Lower leg skin (tissue), 3 donors: ENCODE measurements at regions not wholly inside any gene's neighbourhood (a gene's known extent, or its start where the extent isn't known, plus 50 kb on each side); places are given as distances from the start of the nearest gene placed in this dataset.

Experiments
- POLR2A ChIP-seq, 2 donors: fragments of 450-650 bp; IDR thresholded peaks; one replicate each; pipeline ENCODE4 v1.6.1; 2016 to 2017; ENCODE audit warnings: antibody characterized with exemption in 2 of 2, mild to moderate bottlenecking in 1 of 2, moderate library complexity in 1 of 2
- TF ChIP-seq, protein P1 (sequence below), 3 donors: fragments of 450-650 bp; IDR thresholded peaks; one replicate each; pipeline ENCODE4 v1.5.1; 2016; ENCODE audit warnings: antibody characterized with exemption in 3 of 3, mild to moderate bottlenecking in 3 of 3, moderate library complexity in 2 of 3

DNA sequence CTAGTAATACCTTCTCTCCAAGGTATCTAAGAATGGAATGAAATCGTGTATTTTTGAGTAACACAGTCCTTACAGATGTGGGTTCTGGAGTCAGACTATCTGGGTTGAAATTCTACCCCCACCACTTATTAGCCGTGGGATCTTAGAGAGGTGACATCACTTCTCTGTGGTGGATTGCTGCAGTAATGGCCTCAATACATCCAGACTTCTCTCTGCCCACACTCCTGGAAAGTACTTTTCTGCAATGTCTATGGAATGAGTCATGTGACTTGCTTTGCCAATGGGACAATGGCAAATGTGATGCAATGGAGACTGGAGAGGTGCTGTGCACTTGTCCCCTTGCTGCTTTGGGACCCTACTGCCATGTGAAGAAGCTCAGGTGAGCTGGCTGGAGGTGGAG, 418.2 kb downstream of the HAPSTR1 start:
- TF ChIP-seq, protein P1, sequence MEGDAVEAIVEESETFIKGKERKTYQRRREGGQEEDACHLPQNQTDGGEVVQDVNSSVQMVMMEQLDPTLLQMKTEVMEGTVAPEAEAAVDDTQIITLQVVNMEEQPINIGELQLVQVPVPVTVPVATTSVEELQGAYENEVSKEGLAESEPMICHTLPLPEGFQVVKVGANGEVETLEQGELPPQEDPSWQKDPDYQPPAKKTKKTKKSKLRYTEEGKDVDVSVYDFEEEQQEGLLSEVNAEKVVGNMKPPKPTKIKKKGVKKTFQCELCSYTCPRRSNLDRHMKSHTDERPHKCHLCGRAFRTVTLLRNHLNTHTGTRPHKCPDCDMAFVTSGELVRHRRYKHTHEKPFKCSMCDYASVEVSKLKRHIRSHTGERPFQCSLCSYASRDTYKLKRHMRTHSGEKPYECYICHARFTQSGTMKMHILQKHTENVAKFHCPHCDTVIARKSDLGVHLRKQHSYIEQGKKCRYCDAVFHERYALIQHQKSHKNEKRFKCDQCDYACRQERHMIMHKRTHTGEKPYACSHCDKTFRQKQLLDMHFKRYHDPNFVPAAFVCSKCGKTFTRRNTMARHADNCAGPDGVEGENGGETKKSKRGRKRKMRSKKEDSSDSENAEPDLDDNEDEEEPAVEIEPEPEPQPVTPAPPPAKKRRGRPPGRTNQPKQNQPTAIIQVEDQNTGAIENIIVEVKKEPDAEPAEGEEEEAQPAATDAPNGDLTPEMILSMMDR (IDR thresholded peaks at IDR 0.05): no peak
- no peak for TF ChIP-seq POLR2A (IDR thresholded peaks at IDR 0.05)
